ENCODE measurements at regions not wholly inside any gene's neighbourhood (a gene's known extent, or its start where the extent isn't known, plus 50 kb on each side); places are given as distances from the start of the nearest gene placed in this dataset.

- H2BK120ac ChIP-seq (replicated peaks; ENCODE audit: low read depth, low read length) = no peak overlapping the region
- H4K20me1 ChIP-seq (replicated peaks in 1 of 2; ENCODE audit: control insufficient read depth in 1 of 2, insufficient read depth in 2 of 2, low read length in 2 of 2) = no peaks in the 10 kb centered on the region
- 0 out of 2 replicates have a peak overlapping the region, but pooled peaks have one; percentile 5 for H2BK12ac ChIP-seq (ENCODE audit: low read depth, low read length)
- H2BK20ac ChIP-seq (ENCODE audit: low read length) = no peak overlapping the region
- no peak overlapping the region for H2BK5ac ChIP-seq (ENCODE audit: low read depth, low read length)
- H3K4me1 ChIP-seq (replicated peaks in 1 of 4; ENCODE audit: control insufficient read depth in 3 of 4, insufficient read depth in 4 of 4, low read length in 3 of 4) = peaks cover 9 to 25% (median 20%) of the 10 kb centered on the region in 4 experiments
- H3K4me3 ChIP-seq (ENCODE audit: extremely low read depth in 1 of 4, insufficient read depth in 2 of 4, low read depth in 3 of 4, low read length in 4 of 4) = no peak overlapping the region
- H3K79me2 ChIP-seq (ENCODE audit: control insufficient read depth in 1 of 2, insufficient read depth in 2 of 2, low read length in 2 of 2) = no peaks in the 10 kb centered on the region
- H3K4ac ChIP-seq (replicated peaks; ENCODE audit: insufficient read length, low read depth, low read length) = no peak overlapping the region
- H4K8ac ChIP-seq (ENCODE audit: extremely low read depth, insufficient read depth, low read length) = no peak overlapping the region
- H3K23ac ChIP-seq (ENCODE audit: insufficient read length) = no peak overlapping the region
- no peak overlapping the region for H3K27ac ChIP-seq (ENCODE audit: low read depth, low read length)
- H3K4me2 ChIP-seq (ENCODE audit: insufficient read depth in 1 of 2, low read depth in 2 of 2, low read length in 2 of 2) = no peak overlapping the region; a peak in 1 of 4 replicates
- no peaks in the 10 kb centered on the region for H3K79me1 ChIP-seq (ENCODE audit: low read depth, low read length)
- no peak for FAIRE-seq
- 85% methylated on average over 11 of the region's 12 CpGs; no CpG with 5 or more reads in 1 of the 2 experiments for WGBS, 2 experiments (ENCODE audit: extremely low coverage in 1 of 2, insufficient coverage in 1 of 2, insufficient read length in 1 of 2, insufficient replicate concordance in 2 of 2, low coverage in 1 of 2, low lambda C conversion rate in 2 of 2, missing lambda C conversion rate in 1 of 2)
- no peak overlapping the region for H3K56ac ChIP-seq (replicated peaks; ENCODE audit: insufficient read length, low read depth, low read length)
- no peaks in the 10 kb centered on the region for H3K23me2 ChIP-seq (ENCODE audit: low read depth, low read length)
- H4K91ac ChIP-seq (replicated peaks; ENCODE audit: insufficient read length, low read length) = peak overlapping the region; percentile 11
- ChIA-PET CTCF (ENCODE audit: partially characterized antibody) (interaction anchor here (1.4 to 3.8 kb wide), 7 partner anchors 7 to 146 kb away, joined by 3 to 20 read pairs (median 7); no protein-coding TSS in a partner anchor), POLR2A (ENCODE audit: partially characterized antibody) (no interaction called here)
- no peak overlapping the region for H2BK15ac ChIP-seq (ENCODE audit: low read length)
- no peak overlapping the region for H2AFZ ChIP-seq (ENCODE audit: low read length)
- H3K9me3 ChIP-seq (ENCODE audit: insufficient read depth in 2 of 2, low read depth in 1 of 2, low read length in 1 of 2) = no peaks in the 10 kb centered on the region; a peak in 2 of 4 replicates
- H3K27me3 ChIP-seq (replicated peaks in 1 of 4; ENCODE audit: control insufficient read depth in 3 of 4, extremely low read depth in 1 of 4, insufficient read depth in 3 of 4, low read length in 3 of 4) = no peaks in the 10 kb centered on the region
- 0 out of 2 replicates have a peak overlapping the region, but pooled peaks have one; percentile 74 for H3K18ac ChIP-seq (ENCODE audit: extremely low read depth, low read length)
- H3K14ac ChIP-seq (ENCODE audit: insufficient read length) = no peak overlapping the region
- H3K9ac ChIP-seq (replicated peaks in 1 of 4; ENCODE audit: extremely low read depth in 1 of 4, low read depth in 3 of 4, low read length in 3 of 4) = no peak overlapping the region
- H3K36me3 ChIP-seq (ENCODE audit: control insufficient read depth in 2 of 4, insufficient read depth in 4 of 4, low read length in 3 of 4) = no peaks in the 10 kb centered on the region
- no peak overlapping the region for H2AK5ac ChIP-seq (ENCODE audit: low read depth, low read length)
- no peak for DNase-seq (ENCODE audit: low read depth in 1 of 2, low spot score in 2 of 2)
- H4K5ac ChIP-seq (ENCODE audit: insufficient read length, low read depth, low read length) = no peak overlapping the region
- no peak for TF ChIP-seq ATF3 (IDR thresholded peaks at IDR 0.05; ENCODE audit: insufficient read depth, low read depth, low read length)
- TF ChIP-seq CTCF (IDR thresholded peaks at IDR 0.05; ENCODE audit: control extremely low read depth in 1 of 3, insufficient read depth in 1 of 3, low read depth in 1 of 3, low read length in 3 of 3) = no peak
- no peak for TF ChIP-seq CHD2 (IDR thresholded peaks at IDR 0.05; ENCODE audit: low read length)
- TF ChIP-seq MAFK (IDR thresholded peaks at IDR 0.05; ENCODE audit: low read depth, low read length) = no peak
- no peak for TF ChIP-seq SIN3A (conservative IDR thresholded peaks at IDR 0.05 in 1 of 2, IDR thresholded peaks at IDR 0.05 in 1 of 2; ENCODE audit: low read depth in 1 of 2, low read length in 2 of 2)
- TF ChIP-seq YY1 (IDR thresholded peaks at IDR 0.05; ENCODE audit: low read depth, low read length) = no peak
- no peak for TF ChIP-seq RNF2 (IDR thresholded peaks at IDR 0.05; ENCODE audit: borderline replicate concordance, low read depth, low read length, missing control alignments, poor library complexity, severe bottlenecking)
- no peak for TF ChIP-seq CHD1 (IDR thresholded peaks at IDR 0.05; ENCODE audit: low read depth, low read length)
- TF ChIP-seq SRF (IDR thresholded peaks at IDR 0.05; ENCODE audit: low read depth, low read length) = no peak
- no peak for TF ChIP-seq GTF2F1 (IDR thresholded peaks at IDR 0.05; ENCODE audit: borderline replicate concordance, low read depth, low read length)
- TF ChIP-seq HDAC6 (IDR thresholded peaks at IDR 0.05; ENCODE audit: low read depth, low read length) = no peak
Observed at GRCh38 chr15:70504988-70505387, 258.4 kb downstream of the UACA start.

All from H1 (cell line).